GM12878 (cell line): ENCODE measurements at regions not wholly inside any gene's neighbourhood (a gene's known extent, or its start where the extent isn't known, plus 50 kb on each side); places are given as distances from the start of the nearest gene placed in this dataset.

Source experiments
- ATAC-seq: fragments of 200-7000 bp; cut with Tn5 transposase; 3 replicates; pipeline ENCODE4 v1.9.1; 2020; ENCODE audit warnings: mild to moderate bottlenecking, moderate library complexity
- BruUV-seq: library from RNA; stranded (reverse); fragments of 400-500 nt; replicated peaks from 2 replicates; lab custom pipeline; 2021; lab: Mats Ljungman, UMichigan
- CTCF ChIA-PET: fragments of 300-600 bp; sonication (Branson Sonifier 250); formaldehyde crosslinking; extraction: SDS; loops from one replicate; lab custom pipeline; 2021; ENCODE audit warnings: inconsistent platforms; lab: Yijun Ruan, JAX
- POLR2A ChIA-PET: fragments of 350-600 bp; formaldehyde crosslinking; extraction: SDS; loops from one replicate; lab custom pipeline; 2021; ENCODE audit warnings: inconsistent platforms; lab: Charles Lee
- RAD21 ChIA-PET: fragments of 300-600 bp; sonication (Branson Sonifier 250); formaldehyde crosslinking; loops from one replicate; lab custom pipeline; 2023; ENCODE audit warnings: antibody characterized with exemption; ENCODE audit not compliant: unreplicated experiment; lab: Charles Lee
- SMC1A ChIA-PET: fragments of 300-600 bp; sonication (Branson Sonifier 250); formaldehyde crosslinking; loops from one replicate; lab custom pipeline; 2023; ENCODE audit not compliant: unreplicated experiment, uncharacterized antibody; lab: Charles Lee
- DNase-seq: peaks from one replicate; pipeline ENCODE4 v3.0.0-alpha.2; 2011; ENCODE audit warnings: low read depth, low spot score
- FAIRE-seq: peaks from 3 replicates; lab custom pipeline; 2011; peaks lifted over from hg19 to GRCh38; lab: Jason Lieb, UNC
- H2AFZ ChIP-seq: 2 replicates; pipeline ENCODE4 v1.6.0; 2011; ENCODE audit warnings: low read depth, low read length, control low read depth; ENCODE audit not compliant: control insufficient read depth
- H3K27ac ChIP-seq: 2 replicates; pipeline ENCODE4 v1.5.1; 2011; ENCODE audit warnings: control low read depth; ENCODE audit not compliant: control insufficient read depth, insufficient read depth
- H3K27me3 ChIP-seq, 2 experiments: replicated peaks in 1 of 2; 2 replicates each; pipeline versions ENCODE4 v1.6.0 to v1.6.1; 2011; ENCODE audit warnings: low read length in 1 of 2; ENCODE audit not compliant: control insufficient read depth in 2 of 2, insufficient read depth in 2 of 2
- H3K36me3 ChIP-seq, 2 experiments: 2 replicates each; pipeline ENCODE4 v1.5.1; 2011; ENCODE audit warnings: low read length in 1 of 2; ENCODE audit not compliant: control insufficient read depth in 2 of 2, insufficient read depth in 2 of 2
- H3K4me1 ChIP-seq: 2 replicates; pipeline ENCODE4 v1.6.1; 2011; ENCODE audit warnings: mild to moderate bottlenecking, low read length, moderate library complexity, mixed read lengths; ENCODE audit not compliant: control insufficient read depth, insufficient read depth
- H3K4me2 ChIP-seq: 2 replicates; pipeline ENCODE4 v1.6.0; 2011; ENCODE audit warnings: control low read depth; ENCODE audit not compliant: control insufficient read depth, insufficient read depth
- H3K4me3 ChIP-seq: fragments of 200-600 bp; sonication (generic); 2 replicates; pipeline ENCODE4 v1.5.1; 2016
- H3K79me2 ChIP-seq: 2 replicates; pipeline ENCODE4 v1.6.0; 2011; ENCODE audit warnings: low read length; ENCODE audit not compliant: control insufficient read depth, insufficient read depth
- H3K9ac ChIP-seq: 2 replicates; pipeline ENCODE4 v1.8.0; 2011; ENCODE audit warnings: low read length, control low read depth, mixed read lengths; ENCODE audit not compliant: control insufficient read depth, insufficient read depth
- H3K9me3 ChIP-seq: replicated peaks from 3 replicates; pipeline ENCODE4 v1.5.1; 2011; ENCODE audit warnings: mild to moderate bottlenecking, low read length; ENCODE audit not compliant: control insufficient read depth, insufficient read depth
- H4K20me1 ChIP-seq: 2 replicates; pipeline ENCODE4 v1.6.0; 2011; ENCODE audit not compliant: control insufficient read depth, insufficient read depth
- BCL11A ChIP-seq: IDR thresholded peaks from 2 replicates; pipeline ENCODE4 v1.6.1; 2011; ENCODE audit warnings: low read depth, low read length
- CEBPB ChIP-seq, 2 experiments: fragments of 150-350 bp in 1 of 2; IDR thresholded peaks; 2 replicates each; pipeline ENCODE4 v1.6.1; 2012 to 2014; ENCODE audit warnings: low read depth in 2 of 2, low read length in 2 of 2, borderline replicate concordance in 1 of 2, inconsistent platforms in 1 of 2
- ESRRA ChIP-seq: IDR thresholded peaks from 2 replicates; pipeline ENCODE4 v1.6.1; 2012; ENCODE audit warnings: mild to moderate bottlenecking, low read length, improper control_type of control experiment
- FOXK2 ChIP-seq: fragments of 450-650 bp; IDR thresholded peaks from 2 replicates; pipeline ENCODE4 v1.6.1; 2017; ENCODE audit warnings: mild to moderate bottlenecking, moderate library complexity
- JUNB ChIP-seq: IDR thresholded peaks from 2 replicates; pipeline ENCODE4 v1.6.1; 2016; ENCODE audit warnings: antibody characterized with exemption, mild to moderate bottlenecking
- KAT2A ChIP-seq: conservative IDR thresholded peaks from 2 replicates; pipeline ENCODE4 v1.6.1; 2011; ENCODE audit warnings: low read depth, low read length; ENCODE audit not compliant: control insufficient read depth
- KLF5 ChIP-seq: fragments of 450-650 bp; IDR thresholded peaks from 2 replicates; pipeline ENCODE4 v1.6.1; 2014; ENCODE audit warnings: mild to moderate bottlenecking; ENCODE audit not compliant: partially characterized antibody
- WGBS: methylation state at CpG from one replicate; pipeline ENCODE4 v1.1.6; 2016; ENCODE audit warnings: low lambda C conversion rate; ENCODE audit not compliant: insufficient replicate concordance, insufficient coverage; ENCODE audit errors: missing lambda C conversion rate; 5-methylcytosine and 5-hydroxymethylcytosine counted together
- in situ Hi-C: fragments of 300-500 bp; cut with MboI; formaldehyde crosslinking; loops from 9 replicates; pipeline ENCODE4 v1.14.3; 2018; ENCODE audit warnings: mixed read lengths
- intact Hi-C: fragments of 100-400 bp; cut with micrococcal nuclease; formaldehyde crosslinking; loops from one replicate; pipeline ENCODE4 v1.14.2; 2022; ENCODE audit not compliant: unreplicated experiment
- TF ChIP-seq, protein P1 (sequence below): IDR thresholded peaks from 2 replicates; pipeline ENCODE4 v1.6.1; 2011; ENCODE audit warnings: borderline replicate concordance, low read depth, mild to moderate bottlenecking, moderate library complexity, mixed read lengths, low read length; ENCODE audit not compliant: insufficient read depth; ENCODE audit errors: extremely low read length

DNA sequence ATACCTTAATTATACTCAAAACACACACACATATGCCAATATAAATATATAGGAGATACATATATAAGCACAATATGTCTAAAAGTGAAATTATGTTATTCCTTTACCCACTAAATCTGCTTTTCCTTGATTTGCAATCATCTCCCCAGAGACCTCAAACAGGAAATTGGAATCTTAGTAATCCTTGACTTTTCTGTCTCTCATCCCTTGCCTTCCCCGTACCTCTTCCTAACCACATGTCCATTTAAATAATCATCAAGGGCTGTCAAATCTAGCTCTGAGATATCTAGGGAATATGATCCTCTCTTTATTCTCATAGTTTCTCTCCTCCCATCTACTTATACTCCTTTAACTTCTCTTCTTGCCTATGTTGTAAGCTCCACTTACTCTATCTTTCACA, 336.6 kb downstream of the HGF start:
- no peak overlapping the region for H3K9ac ChIP-seq
- ChIA-PET RAD21 (no interaction called here), SMC1A (no interaction called here), POLR2A (no interaction called here), CTCF (interaction anchor here (0.9 to 1.3 kb wide), 2 partner anchors 13 to 37 kb away, joined by 3 to 6 read pairs; no protein-coding TSS in a partner anchor)
- no peak for TF ChIP-seq BCL11A
- TF ChIP-seq KLF5 = no peak
- DNase-seq (no peak), ATAC-seq (no peak), FAIRE-seq (no peak)
- 41% methylated on average over 1 of the region's 1 CpG for WGBS
- intact Hi-C loops (no loop called here), in situ Hi-C loops (no loop called here)
- no peaks in the 10 kb centered on the region for H3K36me3 ChIP-seq
- H3K4me3 ChIP-seq = no peak overlapping the region
- H3K27ac ChIP-seq = no peak overlapping the region
- no peaks in the 10 kb centered on the region for H3K4me1 ChIP-seq
- BruUV-seq = no TSS peak
- no peaks in the 10 kb centered on the region for H4K20me1 ChIP-seq
- H3K9me3 ChIP-seq = no peaks in the 10 kb centered on the region
- no peaks in the 10 kb centered on the region for H3K27me3 ChIP-seq
- no peak overlapping the region for H3K4me2 ChIP-seq
- no peak overlapping the region for H2AFZ ChIP-seq
- H3K79me2 ChIP-seq = no peaks in the 10 kb centered on the region

- BruUV-seq = no TSS peak
- Histone ChIP-seq H3K4me1 (no peaks in the 10 kb centered on the region), H3K9me3 (no peaks in the 10 kb centered on the region)
- RAD21 ChIA-PET = no interaction called here
- in situ Hi-C loops = no loop called here
- TF ChIP-seq ESRRA (no peak), FOXK2 (no peak), KAT2A (no peak), CEBPB (IDR thresholded peaks at IDR 0.05; ENCODE audit: borderline replicate concordance in 1 of 2, low read depth in 2 of 2, low read length in 2 of 2) (no peak), KLF5 (no peak), JUNB (no peak)
- TF ChIP-seq, protein P1, sequence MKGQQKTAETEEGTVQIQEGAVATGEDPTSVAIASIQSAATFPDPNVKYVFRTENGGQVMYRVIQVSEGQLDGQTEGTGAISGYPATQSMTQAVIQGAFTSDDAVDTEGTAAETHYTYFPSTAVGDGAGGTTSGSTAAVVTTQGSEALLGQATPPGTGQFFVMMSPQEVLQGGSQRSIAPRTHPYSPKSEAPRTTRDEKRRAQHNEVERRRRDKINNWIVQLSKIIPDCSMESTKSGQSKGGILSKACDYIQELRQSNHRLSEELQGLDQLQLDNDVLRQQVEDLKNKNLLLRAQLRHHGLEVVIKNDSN = no peak
- TF ChIP-seq, all 136 proteins: peak for 0
- SMC1A ChIA-PET = interaction anchor here (0.6 kb wide), 2 partner anchors 52 to 158 kb away, joined by 3 to 4 read pairs; no protein-coding TSS in a partner anchor
- no peak overlapping the region for H3K9ac ChIP-seq
- intact Hi-C loops = no loop called here
- no peak for DNase-seq
- no peaks in the 10 kb centered on the region for H3K36me3 ChIP-seq
- H3K27ac ChIP-seq = no peak overlapping the region
- POLR2A ChIA-PET = no interaction called here
- no peak overlapping the region for H3K4me3 ChIP-seq
- WGBS = 47% methylated on average over 1 of the region's 1 CpG
- H3K27me3 ChIP-seq = no peaks in the 10 kb centered on the region
- H2AFZ ChIP-seq = no peak overlapping the region
- ATAC-seq = no peak
- no peaks in the 10 kb centered on the region for H3K79me2 ChIP-seq
- no peak overlapping the region for H3K4me2 ChIP-seq
- CTCF ChIA-PET = interaction anchor here (1.0 kb wide), 1 partner anchor 45 kb away, joined by 3 read pairs; no protein-coding TSS in a partner anchor
- no peak for FAIRE-seq
- H4K20me1 ChIP-seq = no peaks in the 10 kb centered on the region
Observed at GRCh38 chr7:81430761-81431160, 339.1 kb downstream of the HGF start.
